ENCODE measurements at regions not wholly inside any gene's neighbourhood (a gene's known extent, or its start where the extent isn't known, plus 50 kb on each side); places are given as distances from the start of the nearest gene placed in this dataset.

GRCh38 chr5:74082512-74083055 lies 456.6 kb downstream of the ARHGEF28 start:
- H3K4me3 Mint-ChIP-seq = no peak overlapping the region
- TF ChIP-seq CTCF (IDR thresholded peaks at IDR 0.05) = no peak
- H3K27me3 Mint-ChIP-seq (ENCODE audit: low read depth, poor library complexity) = peaks cover 6% of the 10 kb centered on the region
- H3K4me1 Mint-ChIP-seq = peaks cover 41% of the 10 kb centered on the region
- H3K36me3 Mint-ChIP-seq (ENCODE audit: low read depth) = no peaks in the 10 kb centered on the region
- H3K9me3 Mint-ChIP-seq = no peaks in the 10 kb centered on the region
- H3K27ac Mint-ChIP-seq = no peak overlapping the region
- no peak for DNase-seq

GRCh38 chr5:74081126-74081525 lies 455.1 kb downstream of the ARHGEF28 start:
- peaks cover 53% of the 10 kb centered on the region for H3K4me1 Mint-ChIP-seq

DNA sequence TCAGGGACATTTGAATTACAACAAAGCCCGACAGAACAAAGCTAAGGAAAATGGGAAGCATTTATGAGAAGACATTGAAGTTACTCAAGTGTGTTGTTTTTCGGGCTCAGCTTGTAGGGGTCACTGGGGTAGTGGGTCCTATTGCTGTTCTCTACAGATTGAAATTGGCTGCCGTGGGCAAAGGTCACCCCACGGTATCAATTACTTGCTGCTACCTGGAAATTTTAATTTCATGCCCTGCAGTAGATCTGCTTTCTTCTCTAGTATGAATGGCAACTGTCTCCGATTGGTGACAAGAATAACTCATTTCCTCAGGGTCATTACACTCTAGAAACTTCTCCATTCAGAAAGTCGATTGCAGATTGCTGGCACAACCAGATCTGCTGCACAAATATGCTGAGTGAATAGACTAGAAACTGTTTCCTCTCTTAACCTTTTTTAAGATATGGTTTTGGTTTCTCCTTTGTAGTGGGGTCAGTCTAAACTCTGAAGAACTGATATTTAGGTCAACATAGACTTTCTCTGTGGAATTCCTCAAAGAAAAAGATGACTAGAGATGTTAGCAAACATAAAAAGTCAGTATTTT lies 454.1 kb downstream of the ARHGEF28 start:
- H3K27ac Mint-ChIP-seq = no peak overlapping the region

More at GRCh38 chr5:74081126-74081525, 455.1 kb downstream of the ARHGEF28 start:
- no peak for DNase-seq
- no peaks in the 10 kb centered on the region for H3K27me3 Mint-ChIP-seq (ENCODE audit: low read depth, poor library complexity)
- H3K36me3 Mint-ChIP-seq (ENCODE audit: low read depth) = no peaks in the 10 kb centered on the region
- no peaks in the 10 kb centered on the region for H3K9me3 Mint-ChIP-seq
- H3K27ac Mint-ChIP-seq = no peak overlapping the region
- H3K4me3 Mint-ChIP-seq = no peak overlapping the region
- no peak for TF ChIP-seq CTCF (IDR thresholded peaks at IDR 0.05)

DNA sequence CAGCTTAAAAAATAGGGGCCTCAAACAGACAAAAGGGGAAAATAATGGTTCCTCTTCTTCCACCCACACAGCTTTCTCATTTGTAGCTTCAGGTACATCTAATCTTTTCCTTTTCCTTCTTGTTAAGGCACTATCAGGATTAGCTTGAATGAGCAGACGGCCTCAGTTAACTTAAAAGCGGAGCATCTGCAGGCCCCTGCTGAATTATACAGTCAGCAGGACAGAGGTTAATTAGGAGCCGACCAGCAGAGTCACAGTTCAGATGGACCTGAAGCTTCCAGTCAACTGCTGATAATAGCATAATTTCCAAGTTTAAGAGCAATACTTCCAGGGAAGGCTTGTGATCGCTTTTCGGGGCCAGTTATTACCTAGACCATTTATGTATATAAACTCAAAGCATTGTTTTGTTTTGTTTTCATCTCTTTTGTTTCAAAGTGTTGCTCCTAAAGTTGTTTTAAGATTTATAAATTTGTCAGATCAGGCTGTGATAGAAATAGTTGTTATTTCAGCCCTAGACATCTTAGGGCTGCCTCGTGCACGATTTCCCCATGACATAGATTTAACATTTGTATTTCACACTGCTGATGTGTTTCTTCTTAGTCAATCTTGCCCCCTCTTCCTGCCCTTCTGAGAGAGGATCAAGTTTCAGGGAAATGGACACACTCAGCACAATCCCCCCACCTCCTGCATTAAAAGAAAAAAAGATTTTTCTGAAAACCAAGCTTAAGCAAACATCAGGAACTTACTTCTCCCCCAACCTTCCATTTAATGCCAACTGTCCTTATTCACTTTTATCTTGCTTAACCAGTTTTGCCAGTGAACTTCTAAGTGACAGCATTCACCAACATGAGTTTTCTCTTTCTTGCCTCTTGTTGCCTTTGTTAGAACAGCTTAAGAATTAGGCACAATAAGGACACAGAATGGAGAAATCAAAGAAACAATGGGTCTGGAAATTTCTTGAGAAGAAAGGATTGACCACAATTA lies 449.8 kb downstream of the ARHGEF28 start:
- Mint-ChIP-seq H3K9me3 (no peaks in the 10 kb centered on the region), H3K27me3 (ENCODE audit: low read depth, poor library complexity) (no peaks in the 10 kb centered on the region), H3K4me1 (peaks cover 74% of the 10 kb centered on the region), H3K4me3 (peak overlapping the region; percentile 57), H3K36me3 (ENCODE audit: low read depth) (no peaks in the 10 kb centered on the region), H3K27ac (peak overlapping the region; percentile 79)
- DNase-seq = no peak
- TF ChIP-seq CTCF (IDR thresholded peaks at IDR 0.05) = no peak

More for the DNA sequence above, 454.1 kb downstream of the ARHGEF28 start:
- DNase-seq = peak; percentile 11
- H3K4me3 Mint-ChIP-seq = no peak overlapping the region
- no peaks in the 10 kb centered on the region for H3K27me3 Mint-ChIP-seq (ENCODE audit: low read depth, poor library complexity)
- no peaks in the 10 kb centered on the region for H3K9me3 Mint-ChIP-seq
- peaks cover 64% of the 10 kb centered on the region for H3K4me1 Mint-ChIP-seq
- no peak for TF ChIP-seq CTCF (IDR thresholded peaks at IDR 0.05)
- H3K36me3 Mint-ChIP-seq (ENCODE audit: low read depth) = no peaks in the 10 kb centered on the region

GRCh38 chr5:74074111-74074510 lies 448.1 kb downstream of the ARHGEF28 start:
- Mint-ChIP-seq H3K36me3 (ENCODE audit: low read depth) (no peaks in the 10 kb centered on the region), H3K4me3 (no peak overlapping the region), H3K4me1 (peaks cover 59% of the 10 kb centered on the region), H3K9me3 (no peaks in the 10 kb centered on the region), H3K27ac (no peak overlapping the region), H3K27me3 (ENCODE audit: low read depth, poor library complexity) (no peaks in the 10 kb centered on the region)
- DNase-seq = no peak
- no peak for TF ChIP-seq CTCF (IDR thresholded peaks at IDR 0.05)
